ENCODE measurements at regions not wholly inside any gene's neighbourhood (a gene's known extent, or its start where the extent isn't known, plus 50 kb on each side); places are given as distances from the start of the nearest gene placed in this dataset.
"Not testable (repeated sequence)": the region's sequence is repeated elsewhere in the genome, so short reads cannot be mapped to it uniquely, and the experiment has no call there.

- DNase-seq (ENCODE audit: low read depth, low spot score), result no peak
Observed at GRCh38 chr14:56040121-56040520, 78.1 kb upstream of the PELI2 start.

GRCh38 chr14:56044196-56044595 lies 74.0 kb upstream of the PELI2 start:
- DNase-seq (ENCODE audit: low read depth, low spot score), result no peak

GRCh38 chr14:56046546-56046945 lies 71.7 kb upstream of the PELI2 start:
- no peak for DNase-seq (ENCODE audit: low read depth, low spot score)

- DNase-seq (ENCODE audit: low read depth, low spot score), result no peak
Observed at GRCh38 chr14:56046996-56047395, 71.2 kb upstream of the PELI2 start.

- DNase-seq (ENCODE audit: low read depth, low spot score), result no peak
Observed at GRCh38 chr14:56049536-56049935, 68.7 kb upstream of the PELI2 start.

GRCh38 chr14:56055511-56055910 lies 62.7 kb upstream of the PELI2 start:
- no peak for DNase-seq (ENCODE audit: low read depth, low spot score)

- no peak for DNase-seq (ENCODE audit: low read depth, low spot score)
Observed at GRCh38 chr14:56056031-56056430, 62.2 kb upstream of the PELI2 start.

- no peak for DNase-seq (ENCODE audit: low read depth, low spot score)
Observed at GRCh38 chr14:56057071-56057741, 61.0 kb upstream of the PELI2 start.

GRCh38 chr14:56057767-56058166 lies 60.4 kb upstream of the PELI2 start:
- DNase-seq (ENCODE audit: low read depth, low spot score), result no peak

- no peak for DNase-seq (ENCODE audit: low read depth, low spot score)
Observed at GRCh38 chr14:56059054-56059453, 59.2 kb upstream of the PELI2 start.

- no peak for DNase-seq (ENCODE audit: low read depth, low spot score)
Observed at GRCh38 chr14:56061051-56061450, 57.2 kb upstream of the PELI2 start.

- DNase-seq (ENCODE audit: low read depth, low spot score), result no peak
Observed at GRCh38 chr14:56063131-56063530, 55.1 kb upstream of the PELI2 start.

GRCh38 chr14:56064513-56064912 lies 53.7 kb upstream of the PELI2 start:
- DNase-seq (ENCODE audit: low read depth, low spot score), result no peak

GRCh38 chr14:56065199-56065598 lies 53.0 kb upstream of the PELI2 start:
- not testable (repeated sequence) for DNase-seq (ENCODE audit: low read depth, low spot score)

- DNase-seq (ENCODE audit: low read depth, low spot score), result no peak
Observed at GRCh38 chr14:56065621-56066290, 52.5 kb upstream of the PELI2 start.
